RWPE1 (cell line): ENCODE measurements at regions not wholly inside any gene's neighbourhood (a gene's known extent, or its start where the extent isn't known, plus 50 kb on each side); places are given as distances from the start of the nearest gene placed in this dataset.

Experiments
- CTCF ChIA-PET: fragments of 350-600 bp; sonication (Branson Sonifier 250); formaldehyde crosslinking; extraction: SDS; loops from one replicate; lab custom pipeline; 2021; lab: Yijun Ruan, JAX
- POLR2A ChIA-PET: fragments of 400-600 bp; formaldehyde crosslinking; extraction: SDS; loops from one replicate; lab custom pipeline; 2020; ENCODE audit warnings: antibody characterized with exemption; ENCODE audit not compliant: low non-redundant PET; lab: Yijun Ruan, JAX
- DNase-seq: peaks from one replicate; pipeline ENCODE4 v3.0.0; 2012; ENCODE audit warnings: low spot score
- H3K27ac ChIP-seq: fragments of 450-650 bp; 2 replicates; pipeline ENCODE4 v1.5.1; 2017
- TF ChIP-seq, protein P1 (sequence below): fragments of 450-650 bp; conservative IDR thresholded peaks from 2 replicates; pipeline ENCODE4 v1.5.1; 2017; ENCODE audit warnings: low read depth, mild to moderate bottlenecking

DNA sequence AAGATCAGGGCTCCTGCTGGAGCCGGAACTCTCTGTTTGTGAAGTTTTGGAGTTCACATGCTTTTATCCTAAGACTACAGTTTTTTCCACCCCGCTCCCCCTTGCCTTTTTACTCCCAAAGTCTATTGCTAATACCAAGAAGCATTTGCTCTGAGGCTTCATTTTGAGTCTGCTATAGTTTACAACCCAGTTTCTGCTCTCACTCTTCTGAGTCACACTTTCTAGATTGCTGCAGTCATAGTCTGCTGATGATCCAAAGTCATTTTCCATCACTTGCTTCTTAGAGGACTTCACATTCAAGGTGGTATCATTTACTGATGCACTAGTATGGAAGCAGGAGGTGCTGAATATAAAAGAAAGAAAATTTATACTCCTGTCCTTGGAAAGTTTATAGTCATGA, 937.4 kb downstream of the IGSF11 start:
- H3K27ac ChIP-seq: no peak overlapping the region
- no peak for DNase-seq
- TF ChIP-seq, protein P1, sequence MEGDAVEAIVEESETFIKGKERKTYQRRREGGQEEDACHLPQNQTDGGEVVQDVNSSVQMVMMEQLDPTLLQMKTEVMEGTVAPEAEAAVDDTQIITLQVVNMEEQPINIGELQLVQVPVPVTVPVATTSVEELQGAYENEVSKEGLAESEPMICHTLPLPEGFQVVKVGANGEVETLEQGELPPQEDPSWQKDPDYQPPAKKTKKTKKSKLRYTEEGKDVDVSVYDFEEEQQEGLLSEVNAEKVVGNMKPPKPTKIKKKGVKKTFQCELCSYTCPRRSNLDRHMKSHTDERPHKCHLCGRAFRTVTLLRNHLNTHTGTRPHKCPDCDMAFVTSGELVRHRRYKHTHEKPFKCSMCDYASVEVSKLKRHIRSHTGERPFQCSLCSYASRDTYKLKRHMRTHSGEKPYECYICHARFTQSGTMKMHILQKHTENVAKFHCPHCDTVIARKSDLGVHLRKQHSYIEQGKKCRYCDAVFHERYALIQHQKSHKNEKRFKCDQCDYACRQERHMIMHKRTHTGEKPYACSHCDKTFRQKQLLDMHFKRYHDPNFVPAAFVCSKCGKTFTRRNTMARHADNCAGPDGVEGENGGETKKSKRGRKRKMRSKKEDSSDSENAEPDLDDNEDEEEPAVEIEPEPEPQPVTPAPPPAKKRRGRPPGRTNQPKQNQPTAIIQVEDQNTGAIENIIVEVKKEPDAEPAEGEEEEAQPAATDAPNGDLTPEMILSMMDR: no peak
- POLR2A ChIA-PET: no interaction called here
- CTCF ChIA-PET: no interaction called here

DNA sequence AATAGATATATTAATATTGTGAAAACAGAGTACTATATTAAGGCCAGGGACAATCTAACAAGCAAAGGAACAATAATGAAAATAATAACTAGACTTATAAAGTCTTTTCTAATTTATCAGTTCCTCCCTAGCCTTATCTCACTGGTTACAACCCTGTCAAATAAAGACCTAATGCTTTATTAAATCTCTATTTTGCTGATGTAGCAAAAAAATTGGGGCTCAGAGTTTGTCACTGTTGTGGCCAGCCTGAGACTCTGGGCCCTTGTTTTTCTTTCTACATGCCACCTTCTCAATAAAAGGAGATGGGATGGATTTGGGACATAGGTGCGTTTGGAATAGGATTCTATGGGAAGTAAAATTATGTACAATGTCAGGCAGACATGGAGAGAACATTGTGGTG, 937.0 kb downstream of the IGSF11 start:
- DNase-seq: no peak
- POLR2A ChIA-PET: no interaction called here
- TF ChIP-seq, protein P1: no peak
- CTCF ChIA-PET: no interaction called here
- no peak overlapping the region for H3K27ac ChIP-seq

DNA sequence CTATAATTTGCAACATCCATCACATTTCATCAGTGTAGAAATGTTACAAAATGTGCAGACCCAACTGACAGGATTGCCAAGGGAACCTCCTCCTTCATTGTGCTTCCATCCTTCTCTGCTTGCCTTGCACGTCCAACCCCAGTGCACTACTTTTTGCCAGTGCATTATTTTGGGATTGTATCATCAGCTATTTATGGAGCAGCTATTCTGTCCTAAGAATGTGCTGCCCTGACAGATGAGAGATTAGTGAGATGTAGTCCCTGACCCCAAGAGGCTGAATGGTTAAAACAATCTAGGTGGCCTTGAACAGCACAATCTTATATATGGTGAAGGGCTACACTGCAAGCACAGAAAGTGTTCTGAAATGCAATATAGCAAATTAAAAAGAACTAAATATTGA, 935.8 kb downstream of the IGSF11 start:
- POLR2A ChIA-PET: no interaction called here
- CTCF ChIA-PET: interaction anchor here (0.5 kb wide), 1 partner anchor 1159 kb away, joined by 5 read pairs; no protein-coding TSS in a partner anchor
- TF ChIP-seq, protein P1: no peak
- H3K27ac ChIP-seq: no peak overlapping the region
- DNase-seq: no peak

DNA sequence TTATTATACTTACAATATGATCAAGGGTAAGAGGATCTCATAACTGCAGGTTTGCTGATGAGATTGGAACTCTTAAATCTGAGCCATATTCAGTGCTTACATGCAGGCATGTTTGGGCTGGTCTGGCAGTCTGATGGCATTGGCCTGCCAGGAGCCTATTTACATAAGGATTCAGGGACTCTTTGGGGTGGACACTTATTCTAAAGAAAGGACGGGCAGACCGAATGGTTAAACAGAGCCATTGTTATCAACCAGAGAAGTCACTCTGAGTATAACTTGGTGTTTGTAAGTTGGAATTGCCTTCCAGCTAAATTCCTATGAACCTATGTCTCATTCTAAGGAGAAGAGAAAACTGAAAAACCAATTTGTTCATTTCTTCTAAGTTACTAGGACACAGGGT, 932.8 kb downstream of the IGSF11 start:
- CTCF ChIA-PET: no interaction called here
- no peak overlapping the region for H3K27ac ChIP-seq
- TF ChIP-seq, protein P1: no peak
- DNase-seq: peak; percentile 10
- POLR2A ChIA-PET: no interaction called here

DNA sequence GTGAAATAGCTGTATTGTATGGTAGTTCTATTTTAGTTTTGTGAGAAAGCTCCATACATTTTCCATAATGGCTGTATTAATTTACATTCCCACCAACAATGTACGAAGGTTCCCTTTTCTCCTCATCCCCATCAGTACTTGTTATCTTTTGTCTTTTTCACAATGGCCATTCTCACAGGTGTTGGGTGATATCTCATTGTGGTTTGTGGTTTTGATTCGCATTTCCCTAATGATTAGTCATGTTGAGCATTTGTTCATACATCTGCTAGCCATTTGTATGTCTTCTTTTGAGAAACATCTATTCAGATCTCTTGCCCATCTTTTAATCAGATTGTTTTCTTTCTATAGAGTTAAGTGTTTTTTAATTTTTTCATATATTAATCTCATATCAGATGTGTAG, 931.9 kb downstream of the IGSF11 start:
- H3K27ac ChIP-seq: no peak overlapping the region
- ChIA-PET POLR2A (no interaction called here), CTCF (interaction anchor here (0.8 kb wide), 1 partner anchor 446 kb away, joined by 4 read pairs; no protein-coding TSS in a partner anchor)
- peak; percentile 17 for DNase-seq
- TF ChIP-seq, protein P1: no peak

DNA sequence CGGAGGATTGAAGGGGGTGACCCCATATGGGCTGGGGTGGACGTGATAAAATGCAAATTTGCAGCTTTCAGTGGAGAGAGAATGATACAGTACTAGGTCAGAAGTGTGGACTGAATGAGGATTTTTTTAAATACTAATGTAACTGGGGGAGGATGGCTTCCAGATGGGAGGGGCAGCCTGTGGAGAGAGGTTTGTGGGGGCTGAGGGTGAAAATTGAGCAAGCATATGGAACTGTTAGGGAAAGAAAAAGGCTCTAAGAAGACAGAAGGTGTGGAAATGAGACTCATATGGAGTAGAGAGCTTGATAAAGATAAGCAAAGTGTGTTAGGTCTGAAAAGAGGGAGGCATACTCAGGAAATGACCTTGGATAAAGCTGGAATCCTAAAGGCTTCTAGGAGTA, 926.4 kb downstream of the IGSF11 start:
- POLR2A ChIA-PET: no interaction called here
- CTCF ChIA-PET: interaction anchor here (0.6 kb wide), 1 partner anchor 53 kb away, joined by 5 read pairs; no protein-coding TSS in a partner anchor
- no peak for DNase-seq
- TF ChIP-seq, protein P1: no peak
- no peak overlapping the region for H3K27ac ChIP-seq
